HG03521 (cell line): ENCODE measurements at regions not wholly inside any gene's neighbourhood (a gene's known extent, or its start where the extent isn't known, plus 50 kb on each side); places are given as distances from the start of the nearest gene placed in this dataset.
"Not testable (repeated sequence)": the region's sequence is repeated elsewhere in the genome, so short reads cannot be mapped to it uniquely, and the experiment has no call there.

ENCODE experiments used
- ATAC-seq: cut with Tn5 transposase; IDR thresholded peaks from one replicate; pipeline ENCODE4 v1.9.1; 2021; ENCODE audit warnings: mild to moderate bottlenecking, moderate library complexity; ENCODE audit not compliant: unreplicated experiment

DNA sequence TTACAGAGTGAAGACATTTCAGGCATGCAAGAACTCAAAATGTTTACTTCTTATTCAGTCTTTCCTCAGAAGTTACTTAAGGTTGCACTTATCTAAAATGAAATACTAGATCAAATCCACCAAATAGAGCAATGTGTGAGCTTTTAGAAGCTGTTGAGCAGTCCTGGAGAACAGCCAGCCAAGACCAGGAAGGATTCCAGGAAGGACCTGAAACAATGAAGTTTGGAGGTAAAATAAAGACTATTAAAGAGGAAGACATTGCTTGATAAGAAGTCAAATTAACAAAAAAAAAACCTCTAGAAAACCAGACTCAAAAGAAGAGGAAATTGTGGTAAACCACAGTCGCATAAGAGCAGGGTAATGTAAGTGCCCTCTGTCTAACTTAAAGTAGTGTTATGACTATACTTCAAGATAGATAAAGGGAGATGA is 156.2 kb upstream of the S1PR3 start:
- ATAC-seq = peak; percentile 82

DNA sequence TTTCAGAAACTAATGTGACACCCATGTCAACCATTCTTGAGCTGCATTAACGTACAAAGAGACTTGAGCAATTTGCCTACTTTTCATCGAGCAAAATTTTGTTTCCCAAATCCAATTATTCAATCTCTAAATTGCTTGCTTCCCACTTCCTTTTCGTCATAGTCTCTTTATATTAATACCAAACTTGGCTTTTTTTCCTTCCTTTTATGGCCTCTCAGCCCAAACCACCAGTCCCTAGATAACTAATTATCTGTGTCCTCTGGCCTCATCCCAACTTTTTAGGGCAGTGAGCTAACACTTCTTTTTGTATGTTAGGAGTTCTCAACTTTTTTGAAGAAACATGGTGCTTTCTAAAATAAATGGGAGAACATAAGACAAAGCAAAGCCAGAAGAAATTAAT is 155.5 kb upstream of the S1PR3 start:
- ATAC-seq = no peak

DNA sequence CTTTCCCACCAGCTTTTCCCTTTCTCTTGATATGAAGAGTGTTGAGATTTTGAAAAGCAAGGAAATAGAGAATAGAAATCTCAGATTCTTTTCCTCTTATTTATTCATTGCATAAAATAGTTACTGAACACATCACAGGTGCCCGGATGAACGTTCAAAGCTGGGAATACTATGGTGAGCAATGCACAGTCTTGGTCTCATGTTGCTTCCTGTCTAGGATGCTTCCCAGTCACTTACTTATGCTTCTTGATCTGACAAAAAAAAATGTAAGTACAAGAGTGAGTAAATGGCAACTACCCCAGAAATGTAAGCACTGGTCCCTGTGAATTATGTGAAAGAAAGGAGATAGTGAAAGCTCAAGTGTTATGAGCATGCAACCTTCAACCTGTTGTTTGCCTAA is 153.5 kb upstream of the S1PR3 start:
- no peak for ATAC-seq

DNA sequence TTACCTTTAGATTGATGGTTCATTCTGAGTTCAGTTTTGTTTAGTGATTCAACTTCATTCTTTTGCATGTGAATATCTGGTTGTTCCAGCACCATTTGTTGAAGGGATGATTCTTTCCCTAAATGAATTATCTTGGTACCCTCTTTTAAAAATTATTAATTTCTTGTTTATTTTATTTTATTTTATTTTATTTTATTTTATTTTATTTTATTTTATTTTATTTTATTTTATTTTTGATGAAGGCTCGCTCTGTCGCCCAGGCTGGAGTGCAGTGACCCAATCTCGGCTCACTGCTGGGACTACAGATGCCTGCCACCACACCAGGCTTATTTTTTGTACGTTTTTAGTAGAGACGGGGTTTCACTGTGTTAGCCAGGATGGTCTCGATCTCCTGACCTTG is 141.4 kb upstream of the S1PR3 start:
- not testable (repeated sequence) for ATAC-seq

DNA sequence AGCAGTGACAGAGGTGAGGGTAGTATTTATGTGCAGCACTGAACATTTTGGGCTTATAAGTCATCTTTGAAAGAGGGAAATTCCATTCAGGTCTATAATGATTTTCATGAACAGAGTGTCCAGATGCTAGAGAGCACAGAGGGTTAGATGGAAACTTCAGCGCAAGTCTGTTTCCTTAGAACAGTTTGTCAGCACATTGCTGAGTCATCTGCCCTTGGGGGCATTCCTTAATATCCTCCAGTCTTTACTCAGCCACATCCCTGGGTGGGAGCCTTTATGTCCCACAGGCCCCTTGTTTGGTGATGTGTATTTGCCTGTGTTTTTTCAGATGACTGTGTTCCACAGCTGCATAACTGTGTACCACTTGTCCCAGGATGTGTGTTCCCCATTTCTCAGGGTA is 138.5 kb upstream of the S1PR3 start:
- ATAC-seq = no peak

DNA sequence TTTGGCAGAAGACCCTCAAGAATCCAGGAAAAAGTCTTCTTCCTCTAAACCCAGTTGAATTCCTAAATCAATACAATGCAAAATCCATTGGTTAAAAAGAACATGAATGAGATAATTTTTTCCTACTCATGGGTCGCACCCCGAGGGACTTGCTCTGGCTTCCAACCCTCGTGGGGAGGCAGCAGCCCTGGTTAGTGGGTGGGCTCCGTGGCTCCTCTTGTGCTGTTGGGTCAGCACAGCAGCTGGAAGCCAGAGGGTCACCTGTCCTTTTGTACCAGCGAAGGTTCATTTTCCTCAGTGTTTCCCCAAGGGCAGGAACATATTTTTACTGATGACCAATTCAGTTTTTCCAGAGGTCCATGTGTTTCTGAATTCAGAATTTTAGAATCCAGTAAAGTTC is 120.6 kb upstream of the S1PR3 start:
- ATAC-seq = no peak

DNA sequence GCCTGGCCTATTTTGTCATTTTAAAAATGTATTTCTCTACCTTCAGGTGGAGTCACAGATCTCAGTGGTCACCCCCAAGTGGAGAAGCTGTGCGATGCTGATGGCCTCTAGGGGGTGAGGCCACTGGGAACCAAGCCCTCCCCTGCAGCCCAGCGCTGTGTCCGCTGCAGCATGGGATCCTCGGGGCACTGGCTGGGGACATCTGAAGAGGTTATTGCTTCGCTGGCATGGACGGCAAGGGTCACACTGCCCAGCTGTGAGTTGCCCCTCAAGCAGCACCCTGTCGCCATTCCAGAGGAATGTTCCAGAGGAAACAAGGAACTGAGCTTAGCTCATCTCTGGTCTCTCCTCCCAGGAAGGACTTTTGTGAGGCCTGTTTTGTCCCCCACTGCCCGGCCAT is 119.6 kb upstream of the S1PR3 start:
- ATAC-seq = no peak

DNA sequence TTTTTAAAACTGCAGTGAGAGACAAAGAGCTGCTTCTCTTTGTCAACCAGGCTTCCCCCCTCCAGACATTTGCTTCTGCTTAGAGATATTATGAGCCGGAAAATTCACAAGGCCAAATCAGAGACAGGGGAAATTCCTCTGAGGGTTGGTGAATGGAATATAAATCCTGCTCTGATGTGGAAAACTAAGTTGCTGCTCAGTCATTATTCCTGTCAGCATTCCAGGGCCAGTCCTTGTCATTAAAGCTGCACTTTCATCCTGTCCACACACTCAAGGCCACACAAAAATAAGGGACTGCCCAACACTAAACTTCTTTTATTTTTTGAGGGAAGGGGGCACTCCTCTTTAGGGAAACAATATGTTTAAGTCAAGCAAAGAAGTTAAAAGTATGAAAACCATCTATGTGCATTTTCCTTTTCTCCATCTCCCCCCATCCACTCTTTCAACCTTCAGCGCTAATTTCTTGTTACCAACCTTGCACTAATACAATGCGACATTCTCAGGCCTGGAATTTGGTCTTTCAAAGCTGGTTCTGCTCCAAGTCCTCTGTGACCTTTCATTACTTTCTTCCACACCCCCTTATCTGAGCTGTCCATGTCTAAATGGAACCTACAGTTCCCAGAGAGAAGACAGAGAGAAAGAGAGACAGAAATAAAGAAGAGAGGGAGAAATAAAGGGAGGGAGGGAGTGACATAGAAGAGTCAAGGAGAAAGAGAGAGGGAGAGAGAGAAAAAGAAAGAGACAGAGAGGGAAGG is 118.9 kb upstream of the S1PR3 start:
- ATAC-seq = no peak

DNA sequence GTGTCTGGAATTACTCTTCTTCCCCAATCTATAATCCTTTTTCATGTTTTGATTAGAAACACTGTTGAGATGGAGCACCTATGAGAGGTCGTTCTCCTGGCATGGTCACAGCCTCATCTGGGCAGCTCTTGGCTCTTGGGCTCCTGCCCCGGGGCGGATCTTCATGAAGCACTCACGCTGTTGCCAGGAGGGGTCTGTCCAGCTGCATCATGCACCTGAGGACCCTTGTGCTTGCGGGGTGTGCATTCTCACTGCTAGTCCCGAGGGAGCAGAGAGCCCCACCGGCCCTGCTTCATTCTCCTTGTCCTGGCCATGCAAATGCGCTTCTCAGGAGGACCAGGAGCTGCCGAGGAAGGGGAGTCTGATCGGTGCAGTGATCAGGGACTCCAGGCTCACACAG is 117.6 kb upstream of the S1PR3 start:
- no peak for ATAC-seq

DNA sequence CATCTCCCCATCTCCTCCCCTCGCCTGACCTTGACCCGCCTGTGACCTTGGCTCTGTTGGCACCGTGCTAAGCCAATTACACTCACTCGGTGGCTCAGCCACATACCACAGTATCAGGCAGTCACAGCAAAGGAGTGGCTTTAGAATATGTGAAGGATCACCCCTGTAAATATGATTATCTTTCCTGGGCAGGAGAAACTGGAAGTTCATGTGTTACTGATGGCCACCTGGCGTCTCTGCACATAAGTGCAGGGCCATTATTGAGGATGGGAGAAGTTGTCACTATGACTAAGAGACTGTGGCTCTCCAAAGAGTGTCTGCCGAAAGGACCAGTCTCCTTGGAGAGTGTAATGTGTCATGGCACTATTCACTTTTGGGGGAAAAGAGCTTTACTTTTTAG is 116.9 kb upstream of the S1PR3 start:
- ATAC-seq = no peak

DNA sequence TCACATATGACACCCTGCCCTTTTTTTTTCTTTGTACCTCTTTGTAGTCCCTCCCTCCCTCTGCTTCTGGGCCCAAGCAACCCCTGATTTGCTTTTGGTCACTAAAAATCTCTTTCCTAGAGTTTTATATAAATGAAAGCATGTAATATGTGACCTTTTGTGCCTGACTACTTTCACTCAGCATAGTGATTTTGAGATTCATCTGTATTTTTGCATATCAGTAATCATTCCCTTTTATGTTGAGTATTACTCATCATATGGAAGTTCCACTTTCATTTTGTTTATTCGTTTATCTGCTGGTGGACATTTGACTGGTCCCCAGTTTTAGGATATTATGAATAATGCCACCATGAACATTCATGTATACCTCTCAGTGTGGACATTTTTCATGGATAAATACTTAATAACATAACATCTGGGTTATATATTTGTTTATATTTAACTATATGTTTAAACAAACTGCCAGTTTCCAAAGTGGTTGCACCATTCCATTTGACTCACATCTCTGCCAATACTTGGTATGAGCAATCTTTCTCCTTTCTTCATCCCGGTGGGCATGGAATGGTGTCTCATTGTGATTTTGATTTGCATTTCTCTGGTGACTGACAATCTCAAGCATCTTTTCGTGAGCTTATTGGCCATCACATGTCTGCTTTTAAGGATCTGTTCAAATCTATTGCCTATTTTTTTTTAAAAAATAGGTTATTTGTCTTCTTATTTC is 115.7 kb upstream of the S1PR3 start:
- no peak for ATAC-seq

DNA sequence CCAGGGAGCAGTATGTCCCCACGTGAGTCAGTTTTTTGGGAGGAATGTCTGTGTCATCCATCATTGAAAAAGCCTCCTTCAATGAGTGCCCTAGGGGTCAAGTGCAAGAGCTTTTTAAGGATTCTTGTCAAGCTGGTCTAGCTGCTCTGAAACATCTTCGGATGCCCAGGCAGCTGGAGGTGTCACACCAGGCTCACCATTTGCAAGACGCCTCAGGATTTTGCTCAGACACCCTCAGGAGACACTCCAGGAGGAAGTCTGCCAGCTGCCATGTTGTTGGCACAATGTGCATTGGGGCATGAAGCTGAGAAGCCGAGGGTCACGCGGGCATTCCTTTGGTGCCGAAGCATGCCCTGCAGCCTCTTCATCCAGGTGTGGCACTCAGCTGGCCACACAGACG is 111.1 kb upstream of the S1PR3 start:
- ATAC-seq = no peak

DNA sequence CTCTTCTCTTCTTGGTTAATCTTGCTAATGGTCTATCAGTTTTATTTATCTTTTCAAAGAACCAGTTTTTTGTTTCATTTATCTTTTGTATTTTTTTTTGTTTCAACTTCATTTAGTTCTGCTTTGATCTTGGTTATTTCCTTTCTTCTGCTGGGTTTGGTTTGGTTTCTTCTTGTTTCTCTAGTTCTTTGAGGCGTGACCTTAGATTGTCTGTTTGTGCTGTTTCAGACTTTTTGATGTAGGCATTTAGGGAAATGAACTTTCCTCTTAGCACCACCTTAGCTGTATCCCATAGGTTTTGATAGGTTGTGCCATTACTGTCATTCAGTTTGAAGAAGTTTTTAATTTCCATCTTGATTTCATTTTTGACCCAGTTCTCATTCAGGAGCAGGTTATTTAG is 107.0 kb upstream of the S1PR3 start:
- not testable (repeated sequence) for ATAC-seq

DNA sequence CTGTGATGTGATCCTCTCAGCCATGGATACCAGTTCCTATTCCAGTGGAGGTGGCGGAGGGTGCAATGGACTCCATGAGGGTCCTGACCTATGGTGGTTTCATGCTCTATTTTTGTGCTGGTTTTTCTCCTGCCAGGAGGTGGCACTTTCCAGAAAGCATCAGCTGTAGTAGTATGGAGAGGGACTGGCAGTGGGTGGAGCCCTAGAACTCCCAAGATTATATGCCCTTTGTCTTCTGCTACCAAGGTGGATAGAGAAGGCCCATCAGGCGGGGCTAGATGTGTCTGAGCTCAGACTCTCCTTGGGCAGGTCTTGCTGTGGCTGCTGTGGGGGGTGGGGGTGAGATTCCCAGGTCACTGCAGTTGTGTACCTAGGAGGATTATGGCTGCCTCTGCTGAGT is 104.5 kb upstream of the S1PR3 start:
- not testable (repeated sequence) for ATAC-seq

DNA sequence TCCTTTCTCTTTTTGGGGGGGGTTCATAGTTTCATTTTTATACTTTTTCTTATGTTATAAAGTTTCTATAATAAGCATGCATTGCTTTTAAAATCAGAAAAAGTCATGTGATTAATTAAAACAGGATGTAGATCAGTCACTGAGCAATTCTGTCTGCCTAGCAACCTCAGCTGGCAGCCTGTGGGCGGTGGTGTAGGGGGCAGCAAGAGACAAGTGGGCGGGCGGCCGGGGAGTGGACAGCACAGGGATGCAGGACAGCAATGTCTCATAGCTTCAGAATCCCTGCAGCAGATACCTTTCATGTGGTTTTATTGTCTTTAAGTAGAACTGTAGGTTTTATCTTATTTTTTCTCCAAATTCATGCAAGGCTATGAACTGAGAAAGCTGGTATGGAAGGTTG is 101.9 kb upstream of the S1PR3 start:
- ATAC-seq = no peak

DNA sequence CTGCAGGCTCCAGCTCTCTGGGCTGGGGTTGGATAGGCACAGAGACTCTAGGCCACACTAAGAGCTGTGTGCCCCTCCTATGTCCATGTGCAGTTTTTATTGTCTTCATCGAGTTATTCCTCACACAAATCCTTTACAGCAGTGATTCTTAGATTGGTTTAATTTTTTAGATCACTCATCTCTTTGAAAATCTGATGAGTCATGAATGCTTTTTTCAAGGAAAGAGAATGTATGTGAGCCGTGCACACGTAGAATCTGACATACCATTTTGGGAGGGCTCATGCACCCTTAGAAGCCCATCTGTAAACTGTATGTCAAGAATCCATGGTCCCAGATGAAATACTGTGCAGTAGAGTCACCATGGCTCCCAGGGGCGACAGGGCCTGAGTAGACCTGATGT is 100.7 kb upstream of the S1PR3 start:
- no peak for ATAC-seq

DNA sequence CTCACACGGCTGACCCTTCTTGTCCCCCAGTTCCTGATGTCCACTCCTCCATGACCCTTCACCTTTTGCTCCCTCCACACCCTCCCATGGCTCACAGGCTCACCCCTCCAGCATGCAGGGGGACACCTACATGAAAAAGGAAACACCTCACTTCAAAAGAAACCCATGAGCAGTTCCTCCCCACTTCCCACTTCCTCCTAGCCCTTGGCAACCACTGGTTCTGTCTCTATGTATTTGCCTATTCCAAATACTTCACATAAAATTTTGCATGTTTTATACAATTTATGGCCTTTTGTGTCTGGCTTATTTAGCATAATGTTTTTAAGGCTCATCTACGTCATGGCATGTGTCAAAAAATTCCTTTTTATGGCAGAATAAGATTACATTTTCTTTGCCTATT is 100.2 kb upstream of the S1PR3 start:
- ATAC-seq = no peak

DNA sequence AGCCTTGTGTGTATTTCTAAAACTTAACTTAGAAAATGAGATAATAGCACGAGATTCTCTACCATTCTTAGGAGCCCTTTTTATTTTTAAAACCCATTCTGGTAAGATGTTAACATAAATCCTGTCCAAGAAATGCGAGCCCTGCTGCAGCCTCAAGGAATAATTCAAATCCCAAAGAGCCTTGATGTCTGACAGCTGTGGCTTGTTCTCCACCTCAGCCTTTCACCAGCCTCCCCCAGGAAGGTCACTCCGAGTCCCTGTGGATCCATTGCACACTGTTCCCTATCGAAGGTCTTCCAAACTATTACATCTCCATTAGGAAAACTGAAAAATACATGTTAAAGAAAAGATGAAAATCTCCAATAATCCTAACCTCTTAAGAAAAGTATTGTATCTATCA is 98.5 kb upstream of the S1PR3 start:
- ATAC-seq = no peak

DNA sequence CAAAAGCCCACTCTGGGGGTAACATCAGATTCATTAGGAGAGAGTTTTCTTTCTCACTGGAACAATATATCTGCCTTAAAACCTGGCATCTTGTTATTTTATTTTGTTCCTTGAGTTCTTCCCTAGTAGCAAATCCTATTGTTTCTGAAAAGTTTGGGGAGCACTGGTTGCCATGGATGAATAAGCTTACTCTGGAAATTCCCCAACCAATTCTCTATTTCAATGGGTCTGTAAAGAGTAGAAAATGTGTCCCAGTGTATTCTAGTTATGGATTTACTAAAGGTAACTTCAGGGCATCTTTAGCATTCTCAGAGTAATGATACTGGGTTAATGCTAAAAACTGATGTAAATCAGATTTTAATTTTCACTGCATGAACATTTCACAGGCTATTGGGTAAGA is 94.2 kb upstream of the S1PR3 start:
- ATAC-seq = no peak

DNA sequence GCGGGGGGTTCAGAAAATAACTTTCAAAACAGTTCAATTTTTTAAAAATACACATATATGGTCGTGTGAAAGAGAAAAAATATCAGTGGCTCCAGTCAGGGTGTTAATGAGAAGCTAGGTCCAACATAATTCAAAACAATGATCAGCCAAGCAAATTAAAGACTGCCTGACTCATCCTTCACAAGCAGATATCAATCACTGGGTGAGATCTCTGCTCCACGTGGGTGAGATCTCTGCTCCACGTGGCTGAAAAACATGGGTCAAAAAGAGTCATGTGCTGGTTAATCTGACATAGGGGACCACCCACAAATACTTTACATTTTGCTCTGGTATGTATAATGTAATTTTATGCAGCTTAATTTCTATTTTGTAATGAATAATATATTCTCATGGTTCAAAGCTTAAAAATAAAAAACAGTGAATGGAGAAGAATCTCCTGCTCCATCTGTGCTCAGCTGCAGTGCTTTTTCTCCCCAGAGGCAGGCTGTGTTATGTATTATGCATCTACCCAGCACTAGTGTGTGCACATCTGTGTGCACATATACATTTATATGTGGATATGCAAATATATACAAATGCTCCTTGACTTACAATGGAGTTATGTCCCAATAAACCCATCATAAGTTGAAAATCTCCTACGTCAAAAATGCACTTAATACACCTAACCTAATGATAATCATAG is 93.1 kb upstream of the S1PR3 start:
- no peak for ATAC-seq

DNA sequence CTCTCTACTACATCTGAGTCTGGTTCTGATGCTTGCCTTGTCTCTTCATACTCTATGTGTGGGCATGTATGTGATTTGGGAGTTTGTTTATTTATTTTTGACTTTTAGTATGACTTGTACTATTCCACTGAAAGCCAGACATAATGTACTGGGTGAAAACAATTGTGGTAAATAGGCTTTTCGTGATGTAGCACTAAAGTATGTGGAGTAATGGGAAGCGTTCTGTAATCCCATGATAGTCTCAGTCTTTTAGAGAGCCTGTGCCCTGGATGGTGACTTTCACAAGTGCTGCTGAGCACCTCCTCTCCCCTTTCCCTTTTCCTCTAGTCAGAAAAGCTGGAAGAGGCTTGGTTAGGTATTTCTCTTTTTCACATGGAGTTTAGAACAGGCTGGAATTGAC is 85.8 kb upstream of the S1PR3 start:
- ATAC-seq = no peak

DNA sequence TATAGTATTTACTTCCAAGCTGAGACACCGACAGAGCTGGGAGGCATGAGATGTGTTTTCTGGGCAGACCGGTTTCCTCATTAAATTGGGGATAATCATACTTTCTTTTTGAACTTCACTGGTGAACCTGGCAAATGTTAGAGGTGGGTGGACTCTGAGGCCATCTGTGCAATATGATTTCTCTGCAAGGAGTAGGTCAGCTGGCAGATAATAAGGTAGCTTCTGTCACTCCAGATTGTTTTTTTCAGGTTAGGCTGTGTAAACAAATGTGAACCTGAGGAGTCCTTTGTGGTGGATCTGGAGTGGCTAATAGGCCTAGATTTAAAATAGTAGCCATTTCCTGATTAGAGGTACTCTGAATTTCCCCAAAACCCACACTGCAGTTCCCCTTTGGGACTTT is 75.4 kb upstream of the S1PR3 start:
- ATAC-seq = no peak
